Suppressor macrophage treated with lipopolysaccharide for 4 hours (primary cell): ENCODE measurements at regions not wholly inside any gene's neighbourhood (a gene's known extent, or its start where the extent isn't known, plus 50 kb on each side); places are given as distances from the start of the nearest gene placed in this dataset.
"Not testable (repeated sequence)": the region's sequence is repeated elsewhere in the genome, so short reads cannot be mapped to it uniquely, and the experiment has no call there.

Experiments
- DNase-seq: peaks from one replicate; pipeline ENCODE4 v3.0.0-alpha.2; 2020

GRCh38 chr2:187610450-187610849, 56.2 kb upstream of the TFPI start:
- DNase-seq, result not testable (repeated sequence)

GRCh38 chr2:187612857-187613256, 58.6 kb upstream of the TFPI start:
- no peak for DNase-seq

GRCh38 chr2:187614756-187615155, 60.5 kb upstream of the TFPI start:
- no peak for DNase-seq

GRCh38 chr2:187615364-187615763, 61.1 kb upstream of the TFPI start:
- DNase-seq, result no peak

GRCh38 chr2:187615902-187616301, 61.7 kb upstream of the TFPI start:
- no peak for DNase-seq

GRCh38 chr2:187617120-187617519, 62.9 kb upstream of the TFPI start:
- DNase-seq, result no peak

GRCh38 chr2:187617905-187618304, 63.7 kb upstream of the TFPI start:
- DNase-seq, result no peak

GRCh38 chr2:187618813-187619212, 64.6 kb upstream of the TFPI start:
- DNase-seq, result no peak

- no peak for DNase-seq
These were observed 72.9 kb upstream of the TFPI start for GRCh38 chr2:187627153-187627552.

- not testable (repeated sequence) for DNase-seq
These were observed 82.6 kb upstream of the TFPI start for GRCh38 chr2:187636731-187637391.

GRCh38 chr2:187637392-187637740, 83.1 kb upstream of the TFPI start:
- DNase-seq, result not testable (repeated sequence)

GRCh38 chr2:187637771-187638170, 83.5 kb upstream of the TFPI start:
- DNase-seq, result not testable (repeated sequence)

- DNase-seq, result no peak
These were observed 84.6 kb upstream of the TFPI start for GRCh38 chr2:187638840-187639239.

GRCh38 chr2:187640926-187641510, 86.8 kb upstream of the TFPI start:
- DNase-seq, result no peak

- no peak for DNase-seq
These were observed 88.3 kb upstream of the TFPI start for GRCh38 chr2:187642498-187642897.

GRCh38 chr2:187644486-187644885, 90.3 kb upstream of the TFPI start:
- DNase-seq, result no peak

- no peak for DNase-seq
These were observed 90.7 kb upstream of the TFPI start for GRCh38 chr2:187644981-187645380.

GRCh38 chr2:187646556-187646955, 92.3 kb upstream of the TFPI start:
- no peak for DNase-seq

GRCh38 chr2:187654535-187654934, 100.3 kb upstream of the TFPI start:
- DNase-seq, result no peak

GRCh38 chr2:187655001-187655400, 100.8 kb upstream of the TFPI start:
- no peak for DNase-seq

GRCh38 chr2:187656123-187656522, 101.9 kb upstream of the TFPI start:
- no peak for DNase-seq

GRCh38 chr2:187658952-187659525, 104.8 kb upstream of the TFPI start:
- no peak for DNase-seq

- DNase-seq, result not testable (repeated sequence)
These were observed 121.8 kb upstream of the TFPI start for GRCh38 chr2:187676050-187676449.

- no peak for DNase-seq
These were observed 125.2 kb upstream of the TFPI start for GRCh38 chr2:187679454-187679853.

GRCh38 chr2:187684174-187684573, 129.9 kb upstream of the TFPI start:
- no peak for DNase-seq
